VCaP (cell line): ENCODE measurements at regions not wholly inside any gene's neighbourhood (a gene's known extent, or its start where the extent isn't known, plus 50 kb on each side); places are given as distances from the start of the nearest gene placed in this dataset.
A peak's percentile ranks its signal among the peaks of the same experiment; 100 is the strongest.

Experiments
- H3K27ac ChIP-seq: fragments of 450-650 bp; 2 replicates; pipeline ENCODE4 v1.5.1; 2017
- CTCF ChIP-seq: fragments of 450-650 bp; conservative IDR thresholded peaks from 2 replicates; pipeline ENCODE4 v1.5.1; 2017; ENCODE audit warnings: mild to moderate bottlenecking, moderate library complexity

GRCh38 chr9:73745598-73745997 is 593.9 kb downstream of the ANXA1 start:
- no peak overlapping the region for H3K27ac ChIP-seq
- TF ChIP-seq CTCF, result no peak

GRCh38 chr9:73753171-73753570 is 601.5 kb downstream of the ANXA1 start:
- TF ChIP-seq CTCF, result no peak

GRCh38 chr9:73761905-73762304 is 610.2 kb downstream of the ANXA1 start:
- TF ChIP-seq CTCF, result no peak
- no peak overlapping the region for H3K27ac ChIP-seq

More at GRCh38 chr9:73753171-73753570, 601.5 kb downstream of the ANXA1 start:
- no peak overlapping the region for H3K27ac ChIP-seq

- no peak for TF ChIP-seq CTCF
Observed at GRCh38 chr9:73773896-73774295, 622.2 kb downstream of the ANXA1 start.

GRCh38 chr9:73775757-73776156 is 624.1 kb downstream of the ANXA1 start:
- no peak overlapping the region for H3K27ac ChIP-seq
- TF ChIP-seq CTCF, result no peak

More at GRCh38 chr9:73773896-73774295, 622.2 kb downstream of the ANXA1 start:
- peak overlapping the region; percentile 38 for H3K27ac ChIP-seq

GRCh38 chr9:73780916-73781315 is 629.3 kb downstream of the ANXA1 start:
- TF ChIP-seq CTCF, result no peak
- H3K27ac ChIP-seq, result no peak overlapping the region

- no peak overlapping the region for H3K27ac ChIP-seq
Observed at GRCh38 chr9:73782166-73782565, 630.5 kb downstream of the ANXA1 start.

More at GRCh38 chr9:73782166-73782565, 630.5 kb downstream of the ANXA1 start:
- TF ChIP-seq CTCF, result no peak
